Gastrocnemius medialis (tissue), 4 donors: ENCODE measurements at regions not wholly inside any gene's neighbourhood (a gene's known extent, or its start where the extent isn't known, plus 50 kb on each side); places are given as distances from the start of the nearest gene placed in this dataset.

Experiments
- ATAC-seq, 2 donors: fragments of 150-250 bp; one replicate each; pipeline ENCODE4 v1.9.1; 2016
- DNase-seq, 2 donors: peaks; one replicate each; pipeline ENCODE4 v3.0.0-alpha.2; 2019
- H3K27ac ChIP-seq, 4 donors: fragments of 200-600 bp; sonication (generic); 1 replicate in 1 of 4; 2 replicates in 3 of 4; pipeline ENCODE4 v1.5.1; 2016 to 2018; ENCODE audit warnings: mild to moderate bottlenecking in 2 of 4, moderate library complexity in 1 of 4
- H3K27me3 ChIP-seq, 3 donors: fragments of 200-600 bp; sonication (generic) in 2 of 3; 1 replicate in 1 of 3; 2 replicates in 2 of 3; pipeline versions ENCODE4 v1.5.1 to v1.6.0; 2016 to 2019; ENCODE audit warnings: mild to moderate bottlenecking in 1 of 3, moderate library complexity in 1 of 3
- H3K36me3 ChIP-seq, 2 donors: fragments of 200-600 bp; sonication (generic) in 1 of 2; one replicate each; pipeline ENCODE4 v1.5.1; 2017 to 2018
- H3K4me1 ChIP-seq, 2 donors: fragments of 200-600 bp; sonication (generic) in 1 of 2; one replicate each; pipeline ENCODE4 v1.5.1; 2016 to 2017; ENCODE audit warnings: mild to moderate bottlenecking in 2 of 2
- H3K4me3 ChIP-seq, 4 donors: fragments of 200-600 bp; sonication (generic) in 3 of 4; 1 replicate in 1 of 4; 2 replicates in 3 of 4; pipeline ENCODE4 v1.5.1; 2016 to 2019; ENCODE audit warnings: mild to moderate bottlenecking in 2 of 4
- H3K9me3 ChIP-seq, 3 donors: fragments of 200-600 bp; sonication (generic) in 2 of 3; 1 replicate in 1 of 3; 2 replicates in 2 of 3; pipeline ENCODE4 v1.5.1; 2016 to 2019
- CTCF ChIP-seq, 5 experiments: fragments of 450-650 bp in 3 of 5; fragments of 200-600 bp in 2 of 5; sonication (generic) in 2 of 5; IDR thresholded peaks in 4 of 5; conservative IDR thresholded peaks in 1 of 5; 1 replicate in 4 of 5; 2 replicates in 1 of 5; pipeline ENCODE4 v1.5.1; 2016 to 2019; ENCODE audit warnings: antibody characterized with exemption in 5 of 5, mild to moderate bottlenecking in 3 of 5, moderate library complexity in 3 of 5
- POLR2A ChIP-seq, 2 donors: fragments of 450-650 bp; IDR thresholded peaks; one replicate each; pipeline ENCODE4 v1.6.1; 2017; ENCODE audit warnings: antibody characterized with exemption in 2 of 2, mild to moderate bottlenecking in 2 of 2, moderate library complexity in 2 of 2
- in situ Hi-C, 4 donors: fragments of 200-750 bp; cut with MboI; loops; one replicate each; pipeline versions ENCODE4 v1.15.0 to v1.8.0; 2017; ENCODE audit warnings: low sequenced_read_pairs in 4 of 4
- intact Hi-C: fragments of 100-400 bp; cut with DNase I; formaldehyde crosslinking; loops from one replicate; pipeline ENCODE4 v1.15.1; 2023; ENCODE audit warnings: low total_unique reads

GRCh38 chr7:10038351-10038750, 935.3 kb upstream of the PHF14 start:
- Histone ChIP-seq H3K4me1 (no peaks in the 10 kb centered on the region), H3K4me3 (no peak overlapping the region), H3K9me3 (no peaks in the 10 kb centered on the region), H3K36me3 (no peaks in the 10 kb centered on the region), H3K27me3 (no peaks in the 10 kb centered on the region), H3K27ac (no peak overlapping the region)
- in situ Hi-C loops (no loop called here), intact Hi-C loops (no loop called here)
- ATAC-seq, result no peak
- TF ChIP-seq POLR2A (IDR thresholded peaks at IDR 0.05), result no peak
- TF ChIP-seq CTCF (IDR thresholded peaks at IDR 0.05 in 4 of 5, conservative IDR thresholded peaks at IDR 0.05 in 1 of 5), result no peak
- DNase-seq, result no peak

GRCh38 chr7:10040674-10041073, 933.0 kb upstream of the PHF14 start:
- TF ChIP-seq POLR2A (IDR thresholded peaks at IDR 0.05) (no peak), CTCF (IDR thresholded peaks at IDR 0.05 in 4 of 5, conservative IDR thresholded peaks at IDR 0.05 in 1 of 5) (no peak)
- intact Hi-C loops, result no loop called here
- Histone ChIP-seq H3K9me3 (no peaks in the 10 kb centered on the region), H3K27ac (no peak overlapping the region), H3K36me3 (no peaks in the 10 kb centered on the region), H3K4me3 (no peak overlapping the region), H3K27me3 (no peaks in the 10 kb centered on the region), H3K4me1 (no peaks in the 10 kb centered on the region)
- in situ Hi-C loops, result no loop called here
- ATAC-seq (no peak), DNase-seq (no peak)

GRCh38 chr7:10070899-10071298, 902.8 kb upstream of the PHF14 start:
- DNase-seq (no peak), ATAC-seq (no peak)
- no peaks in the 10 kb centered on the region for H3K4me1 ChIP-seq
- in situ Hi-C loops (no loop called here), intact Hi-C loops (no loop called here)
- no peak overlapping the region for H3K27ac ChIP-seq
- no peak overlapping the region for H3K4me3 ChIP-seq
- H3K27me3 ChIP-seq, result no peaks in the 10 kb centered on the region
- TF ChIP-seq POLR2A (IDR thresholded peaks at IDR 0.05) (no peak), CTCF (IDR thresholded peaks at IDR 0.05 in 4 of 5, conservative IDR thresholded peaks at IDR 0.05 in 1 of 5) (no peak)
- H3K36me3 ChIP-seq, result no peaks in the 10 kb centered on the region
- H3K9me3 ChIP-seq, result no peaks in the 10 kb centered on the region

- in situ Hi-C loops, result no loop called here
- H3K36me3 ChIP-seq, result no peaks in the 10 kb centered on the region
- H3K27ac ChIP-seq, result no peak overlapping the region
- DNase-seq (no peak), ATAC-seq (no peak)
- no peak overlapping the region for H3K4me3 ChIP-seq
- H3K27me3 ChIP-seq, result no peaks in the 10 kb centered on the region
- intact Hi-C loops, result no loop called here
- H3K9me3 ChIP-seq, result no peaks in the 10 kb centered on the region
- no peak for TF ChIP-seq CTCF (IDR thresholded peaks at IDR 0.05 in 4 of 5, conservative IDR thresholded peaks at IDR 0.05 in 1 of 5)
- no peaks in the 10 kb centered on the region for H3K4me1 ChIP-seq
These were observed 897.8 kb upstream of the PHF14 start for GRCh38 chr7:10075866-10076265.

- ATAC-seq (no peak), DNase-seq (no peak)
- H3K27ac ChIP-seq, result no peak overlapping the region
- no peaks in the 10 kb centered on the region for H3K9me3 ChIP-seq
- H3K36me3 ChIP-seq, result no peaks in the 10 kb centered on the region
- in situ Hi-C loops (no loop called here), intact Hi-C loops (no loop called here)
- no peaks in the 10 kb centered on the region for H3K4me1 ChIP-seq
- no peaks in the 10 kb centered on the region for H3K27me3 ChIP-seq
- TF ChIP-seq POLR2A (IDR thresholded peaks at IDR 0.05), result no peak
- TF ChIP-seq CTCF (IDR thresholded peaks at IDR 0.05 in 4 of 5, conservative IDR thresholded peaks at IDR 0.05 in 1 of 5), result no peak
- H3K4me3 ChIP-seq, result no peak overlapping the region
These were observed 896.9 kb upstream of the PHF14 start for GRCh38 chr7:10076660-10077300.
